GM21786 (cell line): ENCODE measurements at regions not wholly inside any gene's neighbourhood (a gene's known extent, or its start where the extent isn't known, plus 50 kb on each side); places are given as distances from the start of the nearest gene placed in this dataset.
A peak's percentile ranks its signal among the peaks of the same experiment; 100 is the strongest.

Experiments
- ATAC-seq: cut with Tn5 transposase; IDR thresholded peaks from one replicate; pipeline ENCODE4 v1.9.1; 2021; ENCODE audit not compliant: unreplicated experiment

- ATAC-seq = no peak
These were observed 121.8 kb downstream of the SPCS3 start for GRCh38 chr4:176441594-176441993.

- ATAC-seq = no peak
These were observed 123.4 kb downstream of the SPCS3 start for GRCh38 chr4:176443117-176443516.

DNA sequence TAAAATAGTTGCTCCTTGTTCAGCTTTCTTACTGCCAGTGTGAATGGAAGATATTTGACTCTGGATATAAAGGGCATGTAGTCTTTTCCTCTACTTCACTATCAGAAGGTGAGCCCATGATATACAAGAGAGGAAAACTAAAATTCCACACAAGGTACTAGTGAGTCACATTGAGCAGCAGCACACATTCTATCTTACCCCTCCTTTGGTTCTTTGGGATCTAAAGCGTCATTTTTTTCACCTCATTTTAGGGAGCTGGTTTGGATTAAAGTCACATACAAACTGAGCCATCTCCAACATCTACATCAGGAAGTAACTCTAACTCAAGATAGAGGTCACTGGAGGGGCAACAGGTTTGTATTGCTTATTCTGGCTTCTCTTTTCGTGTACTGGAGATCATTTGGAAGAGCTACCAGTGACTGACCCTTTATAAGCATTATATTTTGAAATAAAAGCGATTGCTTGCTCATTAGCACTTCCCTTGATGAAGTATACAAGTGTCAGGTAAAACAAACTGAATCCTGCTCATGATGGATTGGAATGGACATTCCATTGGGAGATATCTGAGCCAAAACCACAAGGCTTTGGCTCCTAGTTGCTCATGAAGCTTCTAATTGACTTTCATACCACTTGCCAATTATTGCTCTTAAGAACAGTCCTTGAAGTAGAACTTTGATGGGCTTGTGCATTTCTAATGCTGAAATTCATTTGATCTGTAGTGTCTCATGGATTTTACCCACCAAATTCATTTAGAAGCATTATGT is 124.1 kb downstream of the SPCS3 start:
- no peak for ATAC-seq

DNA sequence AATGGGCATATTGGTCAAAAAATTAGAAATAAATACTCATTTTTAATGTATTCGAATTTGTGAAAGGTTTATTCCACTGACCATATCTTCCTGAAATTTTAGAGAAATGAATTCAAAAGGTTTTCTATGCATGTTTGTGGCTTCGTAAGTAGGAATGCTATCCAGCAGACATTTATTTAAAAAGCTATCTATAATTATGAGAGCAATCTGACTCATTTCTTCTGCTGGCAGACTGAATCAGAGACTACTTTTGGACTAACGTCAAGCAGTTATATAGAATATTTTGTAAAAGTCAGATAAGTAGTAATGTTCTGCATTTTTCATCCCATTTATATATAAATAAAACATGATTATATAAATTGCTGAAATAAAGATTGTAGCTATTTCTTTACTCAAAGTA is 125.0 kb downstream of the SPCS3 start:
- ATAC-seq = no peak

GRCh38 chr4:176448761-176449160 is 129.0 kb downstream of the SPCS3 start:
- ATAC-seq = no peak

DNA sequence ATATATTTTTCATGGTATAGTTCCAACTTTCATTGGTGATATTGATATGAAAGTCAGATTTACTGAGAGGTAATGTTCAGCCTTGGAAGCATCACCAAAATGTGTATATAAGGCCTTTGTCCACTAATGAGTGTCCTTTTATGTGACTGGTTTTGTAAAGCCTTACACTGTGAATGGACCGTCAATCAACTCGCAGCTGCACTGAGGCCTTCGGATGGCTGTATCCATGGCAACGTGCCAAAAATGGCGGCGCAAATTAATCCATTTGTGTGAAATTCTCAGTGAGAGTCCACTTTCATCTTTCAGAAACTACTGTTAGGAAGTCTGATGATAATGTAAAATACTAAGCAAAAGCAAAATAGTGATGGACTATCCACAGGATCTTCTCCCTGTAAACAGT is 131.7 kb downstream of the SPCS3 start:
- no peak for ATAC-seq

GRCh38 chr4:176453079-176453478 is 133.3 kb downstream of the SPCS3 start:
- ATAC-seq = no peak

GRCh38 chr4:176453658-176454057 is 133.9 kb downstream of the SPCS3 start:
- no peak for ATAC-seq

- ATAC-seq = peak; percentile 100
These were observed 145.0 kb downstream of the SPCS3 start for GRCh38 chr4:176464748-176465147.

DNA sequence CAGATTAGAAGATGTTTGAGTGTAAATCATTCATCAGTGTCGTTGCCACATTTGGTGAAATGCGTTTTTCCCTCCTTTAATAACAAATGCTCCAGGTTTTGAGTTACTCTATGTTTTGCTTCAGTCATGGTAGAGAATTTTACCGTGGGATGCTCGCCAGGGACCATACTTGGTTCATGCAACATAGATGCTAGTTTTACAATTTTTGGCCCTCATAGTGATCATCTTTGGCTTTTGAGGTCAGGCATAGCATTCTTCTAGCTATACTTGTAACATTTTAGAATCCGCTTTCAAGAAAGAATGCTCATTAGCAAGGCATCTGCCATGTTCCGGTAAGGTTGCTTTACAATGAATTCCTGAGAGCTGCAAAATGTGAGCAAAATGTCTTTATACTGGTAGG is 147.2 kb downstream of the SPCS3 start:
- no peak for ATAC-seq

GRCh38 chr4:176469546-176469945 is 149.8 kb downstream of the SPCS3 start:
- ATAC-seq = no peak

- no peak for ATAC-seq
These were observed 150.9 kb downstream of the SPCS3 start for GRCh38 chr4:176470671-176471070.

DNA sequence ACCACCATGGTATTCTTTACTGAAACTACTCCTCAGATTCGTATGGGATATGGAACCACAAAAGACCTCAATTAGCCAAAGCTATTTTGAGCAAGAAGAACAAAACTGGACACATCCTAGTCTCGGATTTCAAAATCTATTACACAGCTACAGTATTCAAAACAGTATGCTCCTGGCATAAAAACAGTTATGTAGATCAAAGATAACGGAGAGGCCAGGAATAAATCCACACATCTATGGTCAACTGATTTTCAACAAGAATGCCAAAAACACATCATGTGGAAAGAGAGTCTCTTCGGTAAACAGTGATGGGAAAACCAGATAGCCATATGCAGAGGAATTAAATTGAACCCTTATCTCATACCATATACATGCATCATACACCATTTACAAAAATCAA is 155.3 kb downstream of the SPCS3 start:
- ATAC-seq = no peak

DNA sequence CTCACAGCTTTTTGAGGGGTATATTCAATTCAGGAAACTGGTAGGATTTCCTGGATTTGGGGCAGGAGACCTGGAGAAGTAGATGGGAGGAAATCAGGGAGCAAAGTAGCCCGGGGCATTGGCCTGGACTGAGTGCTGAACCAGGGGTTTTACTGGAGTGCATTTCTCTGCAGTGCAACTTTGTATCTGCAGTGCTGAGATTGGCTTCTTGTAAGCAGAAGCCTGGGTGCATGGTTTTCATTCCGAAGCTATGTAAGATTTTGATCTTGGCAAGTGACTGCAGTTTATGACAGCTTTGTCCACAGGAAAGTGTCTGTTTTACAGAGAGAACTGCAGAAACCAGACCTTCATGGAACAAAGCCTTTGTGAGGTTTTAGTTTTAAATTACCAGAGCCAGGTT is 158.3 kb downstream of the SPCS3 start:
- no peak for ATAC-seq

DNA sequence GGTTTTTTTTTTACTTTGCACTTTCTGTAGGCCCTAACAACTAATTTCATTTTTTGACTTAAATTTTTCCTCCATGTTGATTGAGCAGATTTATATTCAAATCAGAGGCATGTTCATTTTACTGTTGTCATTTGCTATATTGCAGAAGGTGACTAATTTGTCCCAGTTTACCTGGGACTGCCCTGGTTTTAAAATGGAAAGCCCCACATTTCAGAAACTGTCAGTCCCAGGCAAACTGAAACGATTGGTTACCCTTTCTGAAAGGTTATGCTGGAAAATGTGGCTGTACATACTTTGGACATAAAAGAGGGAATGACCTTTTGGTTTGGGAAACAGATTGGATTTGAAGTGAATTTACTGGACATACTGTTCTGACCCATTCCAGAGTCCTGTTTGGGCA is 160.0 kb downstream of the SPCS3 start:
- ATAC-seq = peak; percentile 51

DNA sequence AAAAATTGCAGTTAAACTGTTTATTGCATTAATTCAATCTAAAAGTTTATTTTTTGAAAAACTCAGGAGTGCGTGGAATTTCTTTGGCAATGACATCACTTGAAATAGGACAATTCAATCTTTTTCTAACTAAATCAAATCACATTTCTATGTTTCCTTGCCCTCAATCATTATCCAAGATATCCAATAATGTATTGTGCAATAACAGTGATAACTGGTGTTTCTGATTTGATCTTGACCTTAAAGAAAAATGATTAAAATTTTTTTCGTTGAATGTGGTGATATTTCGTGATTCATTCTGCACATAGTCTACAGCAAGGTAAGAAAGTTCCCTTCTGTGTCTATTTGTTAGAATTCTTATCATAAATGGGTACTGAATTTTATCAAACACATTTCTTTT is 163.2 kb downstream of the SPCS3 start:
- no peak for ATAC-seq

GRCh38 chr4:176484301-176484984 is 164.7 kb downstream of the SPCS3 start:
- no peak for ATAC-seq

DNA sequence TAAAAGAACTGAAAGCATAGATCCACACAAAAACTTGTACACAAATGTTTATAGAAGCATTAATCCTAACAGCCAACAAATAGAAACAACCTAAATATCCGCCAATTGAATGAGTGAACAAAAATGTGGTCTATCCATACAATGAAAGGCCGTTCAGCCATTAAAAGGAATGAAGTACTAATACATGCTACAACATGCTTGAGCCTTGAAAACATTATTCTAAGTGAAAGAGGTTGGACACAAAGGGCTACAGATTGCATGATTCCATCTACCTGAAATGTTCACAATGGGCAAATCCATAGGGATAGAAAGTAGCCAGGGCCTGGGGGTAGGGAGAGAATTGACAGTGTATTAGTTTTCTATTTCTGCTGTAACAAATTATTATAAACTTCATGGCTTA is 169.2 kb downstream of the SPCS3 start:
- ATAC-seq = no peak

GRCh38 chr4:176492646-176493302 is 173.0 kb downstream of the SPCS3 start:
- peak; percentile 100 for ATAC-seq

DNA sequence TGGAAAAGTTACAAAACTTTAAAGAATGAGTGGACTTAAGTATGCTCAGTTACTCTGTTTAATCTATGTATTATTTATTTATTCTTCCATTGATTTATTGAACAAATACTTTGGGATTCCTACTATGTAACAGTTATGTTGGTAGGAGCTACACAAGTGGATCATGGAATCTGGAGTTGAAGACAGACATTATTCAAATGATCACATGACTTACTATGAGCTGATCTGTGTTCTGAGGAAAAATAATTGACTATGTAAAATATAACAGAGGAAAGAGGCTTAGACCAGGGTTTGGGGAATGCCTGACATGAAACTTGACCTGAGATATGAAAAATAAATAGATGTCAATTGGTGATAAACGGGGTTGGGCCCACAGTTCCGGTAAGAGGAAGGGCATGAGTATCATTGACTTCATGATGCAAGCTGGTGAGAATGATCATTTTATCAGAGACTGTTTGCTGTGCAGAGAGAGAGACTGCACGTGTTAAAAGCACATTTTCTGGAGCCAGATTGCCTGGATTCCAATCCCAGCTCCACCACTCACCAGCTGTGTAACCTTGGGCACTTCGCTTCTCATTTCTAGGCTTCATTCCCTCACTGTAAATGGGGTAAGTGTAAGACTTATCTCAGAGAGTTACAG is 179.0 kb downstream of the SPCS3 start:
- ATAC-seq = no peak

DNA sequence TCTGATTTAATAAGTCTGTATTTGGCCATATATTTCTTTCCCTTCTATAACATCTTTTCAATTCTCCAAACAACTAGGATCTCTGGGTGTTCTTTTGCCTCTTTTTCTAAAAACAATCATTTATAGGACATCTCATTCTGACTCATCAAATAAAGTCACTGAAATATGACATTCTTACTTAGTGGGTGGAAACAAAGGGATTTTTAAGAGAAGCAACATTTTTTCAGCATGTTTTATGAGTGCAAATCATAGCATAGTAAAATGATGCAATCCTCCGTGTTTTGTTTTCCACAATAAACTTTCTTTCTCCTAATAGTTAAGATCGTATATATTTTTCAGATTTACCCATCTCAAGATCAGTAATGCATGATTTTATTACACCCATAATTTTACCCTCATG is 179.8 kb downstream of the SPCS3 start:
- ATAC-seq = no peak

GRCh38 chr4:176500894-176501293 is 181.1 kb downstream of the SPCS3 start:
- ATAC-seq = no peak
